Breast epithelium (tissue), 4 donors: ENCODE measurements at regions not wholly inside any gene's neighbourhood (a gene's known extent, or its start where the extent isn't known, plus 50 kb on each side); places are given as distances from the start of the nearest gene placed in this dataset.

ENCODE experiments used
- DNase-seq, 2 donors: peaks; one replicate each; pipeline ENCODE4 v3.0.0-alpha.2; 2019; ENCODE audit warnings: low spot score in 2 of 2
- H3K27ac ChIP-seq, 2 donors: fragments of 200-600 bp; sonication (generic) in 1 of 2; one replicate each; pipeline ENCODE4 v1.5.1; 2016 to 2019; ENCODE audit warnings: mild to moderate bottlenecking in 1 of 2
- H3K27me3 ChIP-seq, 2 donors: fragments of 200-600 bp; sonication (generic) in 1 of 2; one replicate each; pipeline versions ENCODE4 v1.5.1 to v1.6.0; 2017 to 2019; ENCODE audit warnings: control low read depth in 1 of 2, mild to moderate bottlenecking in 1 of 2
- H3K36me3 ChIP-seq: fragments of 200-600 bp; one replicate; pipeline ENCODE4 v1.5.1; 2019
- H3K4me1 ChIP-seq, 2 donors: fragments of 200-600 bp; sonication (generic); one replicate each; pipeline ENCODE4 v1.5.1; 2016 to 2019; ENCODE audit warnings: control low read depth in 1 of 2
- H3K4me3 ChIP-seq, 3 donors: fragments of 200-600 bp; sonication (generic); 1 replicate in 2 of 3; 2 replicates in 1 of 3; pipeline ENCODE4 v1.5.1; 2016 to 2019; ENCODE audit warnings: mild to moderate bottlenecking in 3 of 3, moderate library complexity in 2 of 3
- H3K9me3 ChIP-seq, 2 donors: fragments of 200-600 bp; sonication (generic) in 1 of 2; one replicate each; pipeline ENCODE4 v1.5.1; 2016 to 2019; ENCODE audit warnings: control low read depth in 1 of 2
- POLR2A ChIP-seq: fragments of 450-650 bp; IDR thresholded peaks from one replicate; pipeline ENCODE4 v1.6.1; 2016; ENCODE audit warnings: antibody characterized with exemption, mild to moderate bottlenecking, moderate library complexity
- POLR2AphosphoS5 ChIP-seq, 3 donors: sonication (generic); formaldehyde crosslinking; IDR thresholded peaks; one replicate each; pipeline ENCODE4 v1.6.1; 2017; ENCODE audit warnings: antibody characterized with exemption in 3 of 3
- intact Hi-C: fragments of 100-400 bp; cut with DNase I; formaldehyde crosslinking; loops from one replicate; pipeline ENCODE4 v1.15.1; 2023; ENCODE audit warnings: low total_unique reads
- TF ChIP-seq, protein P1 (sequence below), 3 donors: fragments of 450-650 bp; IDR thresholded peaks; one replicate each; pipeline ENCODE4 v1.5.1; 2016 to 2017; ENCODE audit warnings: antibody characterized with exemption in 3 of 3, mild to moderate bottlenecking in 3 of 3, moderate library complexity in 3 of 3

DNA sequence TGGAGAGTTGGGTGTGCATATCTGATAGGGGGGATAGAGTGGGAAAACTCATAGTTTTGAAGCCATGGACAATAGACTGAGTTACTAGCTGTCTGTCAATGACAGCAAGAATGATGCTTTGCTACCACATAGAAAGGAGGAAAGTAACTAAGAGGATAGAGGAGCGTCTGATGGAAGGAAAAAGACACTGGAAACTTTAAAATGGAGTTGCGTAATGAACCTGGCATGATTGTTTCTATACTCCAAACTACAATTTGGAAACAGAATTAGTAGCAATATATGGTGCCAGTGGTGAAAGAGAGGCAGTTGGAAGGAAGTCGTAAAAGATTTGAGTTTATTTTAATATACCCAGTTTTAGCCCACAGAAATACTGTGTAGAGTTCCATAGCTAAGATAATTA is 163.6 kb downstream of the TUSC7 start:
- Histone ChIP-seq H3K27ac (no peak overlapping the region), H3K36me3 (no peaks in the 10 kb centered on the region), H3K27me3 (no peaks in the 10 kb centered on the region), H3K4me1 (no peaks in the 10 kb centered on the region), H3K4me3 (no peak overlapping the region), H3K9me3 (no peaks in the 10 kb centered on the region)
- DNase-seq = no peak
- intact Hi-C loops = no loop called here
- TF ChIP-seq POLR2AphosphoS5 (IDR thresholded peaks at IDR 0.05) (no peak), POLR2A (no peak)
- TF ChIP-seq, protein P1, sequence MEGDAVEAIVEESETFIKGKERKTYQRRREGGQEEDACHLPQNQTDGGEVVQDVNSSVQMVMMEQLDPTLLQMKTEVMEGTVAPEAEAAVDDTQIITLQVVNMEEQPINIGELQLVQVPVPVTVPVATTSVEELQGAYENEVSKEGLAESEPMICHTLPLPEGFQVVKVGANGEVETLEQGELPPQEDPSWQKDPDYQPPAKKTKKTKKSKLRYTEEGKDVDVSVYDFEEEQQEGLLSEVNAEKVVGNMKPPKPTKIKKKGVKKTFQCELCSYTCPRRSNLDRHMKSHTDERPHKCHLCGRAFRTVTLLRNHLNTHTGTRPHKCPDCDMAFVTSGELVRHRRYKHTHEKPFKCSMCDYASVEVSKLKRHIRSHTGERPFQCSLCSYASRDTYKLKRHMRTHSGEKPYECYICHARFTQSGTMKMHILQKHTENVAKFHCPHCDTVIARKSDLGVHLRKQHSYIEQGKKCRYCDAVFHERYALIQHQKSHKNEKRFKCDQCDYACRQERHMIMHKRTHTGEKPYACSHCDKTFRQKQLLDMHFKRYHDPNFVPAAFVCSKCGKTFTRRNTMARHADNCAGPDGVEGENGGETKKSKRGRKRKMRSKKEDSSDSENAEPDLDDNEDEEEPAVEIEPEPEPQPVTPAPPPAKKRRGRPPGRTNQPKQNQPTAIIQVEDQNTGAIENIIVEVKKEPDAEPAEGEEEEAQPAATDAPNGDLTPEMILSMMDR (IDR thresholded peaks at IDR 0.05) = no peak

GRCh38 chr3:116877968-116878367 is 168.4 kb downstream of the TUSC7 start:
- Histone ChIP-seq H3K4me3 (no peak overlapping the region), H3K27ac (no peak overlapping the region), H3K9me3 (no peaks in the 10 kb centered on the region), H3K27me3 (no peaks in the 10 kb centered on the region), H3K36me3 (no peaks in the 10 kb centered on the region), H3K4me1 (no peaks in the 10 kb centered on the region)
- intact Hi-C loops = no loop called here
- TF ChIP-seq POLR2AphosphoS5 (IDR thresholded peaks at IDR 0.05) (no peak), POLR2A (no peak)
- TF ChIP-seq, protein P1 (IDR thresholded peaks at IDR 0.05) = no peak
- no peak for DNase-seq

DNA sequence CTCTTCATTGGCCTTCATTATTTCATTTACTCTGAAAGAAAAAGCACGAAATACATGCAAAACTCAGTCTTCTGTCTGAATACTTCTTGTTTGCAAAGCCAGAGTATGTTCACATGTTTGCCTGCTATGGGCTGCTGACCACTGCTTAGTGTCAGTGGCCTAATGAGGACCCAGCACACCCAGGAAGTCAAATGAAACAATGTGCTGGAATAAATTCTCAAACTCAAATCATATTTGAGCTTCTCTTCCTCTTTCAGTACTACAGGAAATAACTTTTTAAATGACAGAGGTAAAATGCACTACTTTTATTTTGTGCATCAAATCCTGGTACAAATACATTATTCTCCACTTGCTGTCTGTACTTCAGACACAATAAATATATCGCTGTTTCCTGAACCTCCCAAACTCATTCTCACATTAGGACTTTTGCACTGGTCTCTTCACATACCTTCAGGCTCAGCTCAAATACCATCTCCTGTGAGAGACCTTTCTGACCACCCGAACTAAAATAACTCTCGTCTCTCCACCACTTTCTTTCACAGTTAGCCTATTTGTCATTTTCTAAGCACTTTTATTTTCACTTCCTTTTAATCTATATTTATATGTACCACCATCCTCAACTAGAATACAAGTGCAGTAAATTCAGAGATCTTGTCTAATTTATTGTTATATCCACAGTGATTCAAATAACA is 176.8 kb downstream of the TUSC7 start:
- DNase-seq = no peak
- Histone ChIP-seq H3K27me3 (no peaks in the 10 kb centered on the region), H3K27ac (no peak overlapping the region), H3K4me1 (no peaks in the 10 kb centered on the region), H3K36me3 (no peaks in the 10 kb centered on the region), H3K9me3 (no peaks in the 10 kb centered on the region), H3K4me3 (no peak overlapping the region)
- intact Hi-C loops = no loop called here
- TF ChIP-seq POLR2AphosphoS5 (IDR thresholded peaks at IDR 0.05) (no peak), POLR2A (no peak)
- TF ChIP-seq, protein P1 (IDR thresholded peaks at IDR 0.05) = no peak

GRCh38 chr3:116896116-116896515 is 186.5 kb downstream of the TUSC7 start:
- Histone ChIP-seq H3K4me1 (no peaks in the 10 kb centered on the region), H3K36me3 (no peaks in the 10 kb centered on the region), H3K27ac (no peak overlapping the region), H3K9me3 (no peaks in the 10 kb centered on the region), H3K27me3 (no peaks in the 10 kb centered on the region), H3K4me3 (no peak overlapping the region)
- no peak for DNase-seq
- intact Hi-C loops = no loop called here
- TF ChIP-seq, protein P1 (IDR thresholded peaks at IDR 0.05) = no peak
- TF ChIP-seq POLR2AphosphoS5 (IDR thresholded peaks at IDR 0.05) = no peak
- no peak for TF ChIP-seq POLR2A

DNA sequence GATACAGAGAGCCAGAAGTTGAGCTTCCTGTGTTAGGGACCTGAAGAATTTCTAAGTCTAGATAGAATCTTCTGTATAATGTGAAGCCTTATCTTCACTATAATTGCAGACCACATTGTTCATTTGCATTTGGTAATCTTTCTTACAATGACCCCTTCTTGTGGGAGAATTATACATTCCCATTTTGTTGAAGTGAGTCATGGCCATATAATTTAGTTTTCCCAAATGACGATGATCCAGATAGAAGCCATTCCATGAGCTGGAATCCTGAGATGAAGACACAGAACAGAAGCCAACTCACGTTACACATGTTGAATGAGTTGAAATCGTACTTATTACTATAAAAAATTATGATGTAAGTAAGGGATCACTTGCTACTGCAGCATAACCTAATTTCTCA is 187.8 kb downstream of the TUSC7 start:
- no peak for DNase-seq
- Histone ChIP-seq H3K4me3 (no peak overlapping the region), H3K27ac (no peak overlapping the region), H3K36me3 (no peaks in the 10 kb centered on the region), H3K27me3 (no peaks in the 10 kb centered on the region), H3K9me3 (no peaks in the 10 kb centered on the region), H3K4me1 (no peaks in the 10 kb centered on the region)
- intact Hi-C loops = no loop called here
- TF ChIP-seq POLR2A = no peak
- TF ChIP-seq POLR2AphosphoS5 (IDR thresholded peaks at IDR 0.05) = no peak
- TF ChIP-seq, protein P1 (IDR thresholded peaks at IDR 0.05) = no peak
